ENCODE measurements at regions not wholly inside any gene's neighbourhood (a gene's known extent, or its start where the extent isn't known, plus 50 kb on each side); places are given as distances from the start of the nearest gene placed in this dataset.

DNA sequence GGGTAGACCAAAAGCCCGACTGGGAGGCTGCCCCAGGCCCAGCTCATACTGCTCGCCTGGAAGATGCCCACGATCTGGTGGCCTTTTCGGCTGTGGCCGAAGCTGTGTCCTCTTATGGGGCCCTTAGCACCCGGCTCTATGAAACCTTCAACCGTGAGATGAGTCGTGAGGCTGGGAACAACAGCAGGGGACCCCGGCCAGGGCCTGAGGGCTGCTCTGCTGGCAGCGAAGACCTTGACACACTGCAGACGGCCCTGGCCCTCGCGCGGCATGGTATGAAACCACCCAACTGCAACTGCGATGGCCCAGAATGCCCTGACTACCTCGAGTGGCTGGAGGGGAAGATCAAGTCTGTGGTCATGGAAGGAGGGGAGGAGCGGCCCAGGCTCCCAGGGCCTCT is 61.7 kb downstream of the TET3 start:
- Histone ChIP-seq H3K4me1 (ENCODE audit: control insufficient read depth in 1 of 2, insufficient read depth in 1 of 2, low read depth in 1 of 2, low read length in 1 of 2) (peaks cover 3 to 11% of the 10 kb centered on the region in 2 experiments), H3K27me3 (no peaks in the 10 kb centered on the region), H3K4me3 (ENCODE audit: low read depth in 1 of 2, low read length in 1 of 2) (no peak overlapping the region), H3K36me3 (peaks cover 44% of the 10 kb centered on the region), H3K27ac (no peak overlapping the region), H3K9me3 (no peaks in the 10 kb centered on the region)
- TF ChIP-seq, protein P1, sequence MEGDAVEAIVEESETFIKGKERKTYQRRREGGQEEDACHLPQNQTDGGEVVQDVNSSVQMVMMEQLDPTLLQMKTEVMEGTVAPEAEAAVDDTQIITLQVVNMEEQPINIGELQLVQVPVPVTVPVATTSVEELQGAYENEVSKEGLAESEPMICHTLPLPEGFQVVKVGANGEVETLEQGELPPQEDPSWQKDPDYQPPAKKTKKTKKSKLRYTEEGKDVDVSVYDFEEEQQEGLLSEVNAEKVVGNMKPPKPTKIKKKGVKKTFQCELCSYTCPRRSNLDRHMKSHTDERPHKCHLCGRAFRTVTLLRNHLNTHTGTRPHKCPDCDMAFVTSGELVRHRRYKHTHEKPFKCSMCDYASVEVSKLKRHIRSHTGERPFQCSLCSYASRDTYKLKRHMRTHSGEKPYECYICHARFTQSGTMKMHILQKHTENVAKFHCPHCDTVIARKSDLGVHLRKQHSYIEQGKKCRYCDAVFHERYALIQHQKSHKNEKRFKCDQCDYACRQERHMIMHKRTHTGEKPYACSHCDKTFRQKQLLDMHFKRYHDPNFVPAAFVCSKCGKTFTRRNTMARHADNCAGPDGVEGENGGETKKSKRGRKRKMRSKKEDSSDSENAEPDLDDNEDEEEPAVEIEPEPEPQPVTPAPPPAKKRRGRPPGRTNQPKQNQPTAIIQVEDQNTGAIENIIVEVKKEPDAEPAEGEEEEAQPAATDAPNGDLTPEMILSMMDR (IDR thresholded peaks at IDR 0.05) = no peak

DNA sequence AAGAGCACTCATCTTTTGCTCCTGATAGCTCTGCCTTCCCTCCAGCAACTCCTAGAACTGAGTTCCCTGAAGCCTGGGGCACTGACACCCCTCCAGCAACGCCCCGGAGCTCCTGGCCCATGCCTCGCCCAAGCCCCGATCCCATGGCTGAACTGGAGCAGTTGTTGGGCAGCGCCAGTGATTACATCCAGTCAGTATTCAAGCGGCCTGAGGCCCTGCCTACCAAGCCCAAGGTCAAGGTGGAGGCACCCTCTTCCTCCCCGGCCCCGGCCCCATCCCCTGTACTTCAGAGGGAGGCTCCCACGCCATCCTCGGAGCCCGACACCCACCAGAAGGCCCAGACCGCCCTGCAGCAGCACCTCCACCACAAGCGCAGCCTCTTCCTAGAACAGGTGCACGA is 62.4 kb downstream of the TET3 start:
- TF ChIP-seq, protein P1 (IDR thresholded peaks at IDR 0.05) = no peak
- Histone ChIP-seq H3K9me3 (no peaks in the 10 kb centered on the region), H3K4me3 (ENCODE audit: low read depth in 1 of 2, low read length in 1 of 2) (no peak overlapping the region), H3K36me3 (peaks cover 44% of the 10 kb centered on the region), H3K27me3 (no peaks in the 10 kb centered on the region), H3K27ac (no peak overlapping the region), H3K4me1 (ENCODE audit: control insufficient read depth in 1 of 2, insufficient read depth in 1 of 2, low read depth in 1 of 2, low read length in 1 of 2) (peaks cover 0 to 4% of the 10 kb centered on the region in 2 experiments)

DNA sequence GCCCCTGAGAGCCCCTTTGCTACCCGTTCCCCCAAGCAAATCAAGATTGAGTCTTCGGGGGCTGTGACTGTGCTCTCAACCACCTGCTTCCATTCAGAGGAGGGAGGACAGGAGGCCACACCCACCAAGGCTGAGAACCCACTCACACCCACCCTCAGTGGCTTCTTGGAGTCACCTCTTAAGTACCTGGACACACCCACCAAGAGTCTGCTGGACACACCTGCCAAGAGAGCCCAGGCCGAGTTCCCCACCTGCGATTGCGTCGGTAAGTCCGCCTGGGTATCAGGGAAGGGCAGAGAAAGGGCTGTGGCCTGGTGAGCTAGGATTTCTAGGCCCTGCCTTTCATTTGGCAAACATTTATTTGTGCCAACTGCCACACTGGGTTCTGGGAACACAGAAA is 63.4 kb downstream of the TET3 start:
- Histone ChIP-seq H3K9me3 (no peaks in the 10 kb centered on the region), H3K27me3 (no peaks in the 10 kb centered on the region), H3K27ac (no peak overlapping the region), H3K4me1 (ENCODE audit: control insufficient read depth in 1 of 2, insufficient read depth in 1 of 2, low read depth in 1 of 2, low read length in 1 of 2) (peaks cover 0 to under 1% of the 10 kb centered on the region in 2 experiments), H3K4me3 (ENCODE audit: low read depth in 1 of 2, low read length in 1 of 2) (no peak overlapping the region), H3K36me3 (peaks cover 44% of the 10 kb centered on the region)
- TF ChIP-seq, protein P1 (IDR thresholded peaks at IDR 0.05) = no peak

DNA sequence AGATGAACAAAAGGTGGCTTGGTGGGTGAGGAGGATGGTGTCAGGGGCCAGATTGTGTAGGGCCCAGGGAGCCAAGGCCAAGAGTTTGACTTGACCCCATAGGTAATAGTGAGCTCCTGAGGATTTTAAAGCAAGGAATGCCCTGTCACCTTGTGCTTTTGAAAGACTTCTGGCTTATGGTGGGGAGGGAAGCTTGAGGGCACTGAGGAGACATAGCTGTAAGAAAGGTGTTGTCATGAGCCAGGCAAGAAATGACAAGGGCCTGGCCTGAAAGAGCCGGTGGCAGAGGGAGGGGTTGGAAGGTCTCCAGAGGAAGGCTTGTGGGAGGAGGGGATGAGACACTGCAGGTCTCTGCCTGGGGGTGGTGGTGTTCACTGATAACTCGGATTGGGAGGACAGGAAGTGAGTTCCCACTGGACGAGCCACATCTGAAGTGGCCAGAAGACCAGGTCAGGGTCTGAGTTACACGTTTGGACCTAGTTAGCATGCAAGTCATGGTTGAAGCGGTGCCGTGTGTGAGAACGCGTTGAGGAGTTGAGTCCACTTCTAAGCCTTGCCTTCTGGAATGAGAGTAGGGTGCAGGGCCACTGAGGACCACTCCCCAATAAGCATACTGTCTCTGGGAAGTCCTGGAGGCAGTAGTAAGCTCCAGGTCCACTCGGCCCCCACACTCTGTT is 64.3 kb downstream of the TET3 start:
- TF ChIP-seq, protein P1 (IDR thresholded peaks at IDR 0.05) = no peak
- Histone ChIP-seq H3K4me3 (ENCODE audit: low read depth in 1 of 2, low read length in 1 of 2) (no peak overlapping the region), H3K9me3 (no peaks in the 10 kb centered on the region), H3K27ac (no peak overlapping the region), H3K4me1 (ENCODE audit: control insufficient read depth in 1 of 2, insufficient read depth in 1 of 2, low read depth in 1 of 2, low read length in 1 of 2) (peaks cover 0 to 5% of the 10 kb centered on the region in 2 experiments), H3K27me3 (no peaks in the 10 kb centered on the region), H3K36me3 (peaks cover 44% of the 10 kb centered on the region)

DNA sequence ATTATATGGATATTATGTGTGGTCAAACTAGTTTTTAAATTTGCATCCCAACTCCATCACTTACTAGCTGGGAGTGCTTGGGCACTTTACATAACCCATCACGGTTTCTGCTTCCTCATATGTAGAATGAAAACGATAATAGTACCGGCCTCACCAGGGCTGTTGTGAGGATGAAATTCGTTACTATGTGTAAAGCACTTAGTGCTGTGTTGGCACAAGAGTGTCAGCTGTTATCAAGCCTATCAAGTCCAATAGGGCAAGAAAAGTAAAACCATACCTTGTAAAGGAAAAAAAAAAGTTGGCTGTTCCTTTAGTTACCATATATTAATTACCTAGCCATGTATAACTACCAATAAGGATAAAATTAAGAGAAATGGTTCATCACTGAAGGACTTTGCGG is 65.4 kb downstream of the TET3 start:
- Histone ChIP-seq H3K36me3 (peaks cover 48% of the 10 kb centered on the region), H3K9me3 (no peaks in the 10 kb centered on the region), H3K27ac (no peak overlapping the region), H3K4me3 (ENCODE audit: low read depth in 1 of 2, low read length in 1 of 2) (no peak overlapping the region), H3K27me3 (no peaks in the 10 kb centered on the region), H3K4me1 (ENCODE audit: control insufficient read depth in 1 of 2, insufficient read depth in 1 of 2, low read depth in 1 of 2, low read length in 1 of 2) (peaks cover 0 to 5% of the 10 kb centered on the region in 2 experiments)
- TF ChIP-seq, protein P1 (IDR thresholded peaks at IDR 0.05) = no peak

All from neutrophil (primary cell).